Activated T-helper 1 cell treated with Interleukin-2 at 50 U/mL for 16 hours (primary cell): ENCODE measurements at regions not wholly inside any gene's neighbourhood (a gene's known extent, or its start where the extent isn't known, plus 50 kb on each side); places are given as distances from the start of the nearest gene placed in this dataset.
"Not testable (repeated sequence)": the region's sequence is repeated elsewhere in the genome, so short reads cannot be mapped to it uniquely, and the experiment has no call there.

Experiments used
- DNase-seq: peaks from one replicate; pipeline ENCODE4 v3.0.0-alpha.2; 2020; ENCODE audit warnings: low read depth

DNA sequence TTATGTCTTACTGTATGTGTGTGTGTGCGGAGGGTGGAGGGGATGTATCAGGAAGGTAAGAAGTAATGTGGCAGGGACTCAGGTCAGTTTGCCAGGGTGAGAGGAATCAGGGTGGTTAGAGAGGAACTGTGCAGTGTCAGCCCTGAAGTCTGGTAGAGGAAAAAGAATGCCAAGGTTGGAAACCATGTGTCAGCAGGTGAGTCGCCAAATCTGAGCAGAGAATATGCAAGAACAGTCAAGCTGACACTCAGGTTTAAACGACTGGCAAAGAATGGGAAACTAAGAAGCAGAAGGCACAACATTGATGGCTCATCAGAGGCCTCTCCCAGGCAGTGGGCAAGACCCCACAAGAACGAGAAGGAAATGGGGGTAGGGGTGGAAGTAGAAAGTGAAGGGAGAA lies 107.5 kb upstream of the TBX18 start:
- DNase-seq, result no peak

DNA sequence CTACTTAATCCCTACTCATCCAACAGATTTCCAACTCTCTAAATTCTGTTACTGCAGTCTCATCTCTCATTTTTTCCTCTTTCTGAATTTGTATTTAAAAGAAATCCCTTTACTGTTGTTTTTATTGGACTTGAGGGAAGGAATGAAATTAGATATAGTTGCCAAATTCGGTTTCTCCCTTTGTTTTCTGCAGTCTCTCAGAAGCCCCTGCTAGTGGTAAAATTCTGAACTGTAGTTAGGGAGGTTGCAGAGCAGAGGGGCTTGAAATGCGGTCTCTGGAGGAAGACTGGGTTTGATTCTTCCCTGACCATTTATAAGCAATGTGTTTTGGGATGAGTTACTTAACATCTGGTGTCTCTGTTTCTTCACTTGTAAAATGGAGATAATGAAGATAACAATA lies 106.3 kb upstream of the TBX18 start:
- no peak for DNase-seq

DNA sequence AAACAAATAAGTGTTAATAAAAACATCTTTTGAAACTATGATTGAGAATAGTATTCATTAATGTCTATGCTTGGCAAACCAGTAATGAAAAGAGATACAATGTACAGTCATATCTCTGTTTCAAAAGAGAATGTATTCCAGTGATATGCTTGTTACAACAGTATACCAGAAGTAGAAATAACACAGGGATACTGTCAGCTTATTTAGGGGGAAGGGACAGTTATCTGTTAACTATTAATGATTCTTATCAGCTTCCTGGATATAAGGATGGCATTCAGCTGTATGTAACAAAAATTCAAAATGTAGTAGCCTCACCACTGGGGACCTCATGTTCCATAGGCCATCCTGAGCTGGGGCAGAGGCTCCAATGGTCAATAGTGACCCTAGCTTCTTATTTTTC lies 103.8 kb upstream of the TBX18 start:
- no peak for DNase-seq

- no peak for DNase-seq
These were observed 103.1 kb upstream of the TBX18 start for GRCh38 chr6:84867521-84867920.

DNA sequence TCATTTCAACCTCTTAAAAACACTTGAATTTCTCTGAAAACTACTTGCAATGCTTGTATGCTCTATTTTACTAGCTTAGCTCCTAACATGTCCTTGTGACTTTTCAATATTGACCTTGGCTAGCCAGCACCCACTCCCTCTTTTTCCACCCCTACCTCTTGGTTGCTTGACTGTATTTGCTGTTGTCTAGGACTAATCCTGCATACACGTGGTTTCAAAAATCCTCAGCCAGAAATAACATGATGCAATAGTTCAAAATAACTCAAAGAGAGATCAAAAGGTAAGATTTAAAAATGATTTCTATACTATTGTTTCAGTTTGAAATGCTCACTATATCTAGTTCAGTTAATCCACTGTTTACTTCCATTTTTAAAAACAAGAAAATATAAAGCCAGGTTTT lies 102.3 kb upstream of the TBX18 start:
- no peak for DNase-seq

GRCh38 chr6:84865372-84865771 lies 101.0 kb upstream of the TBX18 start:
- not testable (repeated sequence) for DNase-seq

DNA sequence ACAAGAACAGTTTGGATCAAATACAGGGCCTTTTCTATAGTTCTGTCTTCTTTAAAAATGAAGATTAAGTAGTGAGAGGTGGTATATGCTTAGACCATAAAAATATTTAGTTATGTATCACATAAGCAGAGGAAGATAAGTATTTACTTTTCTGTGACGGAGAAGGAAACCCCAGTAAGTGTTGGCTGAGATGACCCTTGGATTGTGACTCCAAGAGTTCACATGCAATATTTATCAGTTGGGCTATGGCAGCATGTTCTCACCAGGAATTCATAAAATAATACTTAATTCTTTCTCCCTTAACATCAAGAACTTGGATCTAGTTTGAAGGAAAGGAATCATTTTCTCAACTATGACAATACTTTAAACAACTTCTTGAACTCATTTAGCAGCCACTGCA lies 98.4 kb upstream of the TBX18 start:
- DNase-seq, result no peak

- DNase-seq, result no peak
These were observed 96.5 kb upstream of the TBX18 start for GRCh38 chr6:84860920-84861319.

- no peak for DNase-seq
These were observed 96.1 kb upstream of the TBX18 start for GRCh38 chr6:84860509-84860908.

- no peak for DNase-seq
These were observed 90.5 kb upstream of the TBX18 start for GRCh38 chr6:84854811-84855400.

- no peak for DNase-seq
These were observed 89.5 kb upstream of the TBX18 start for GRCh38 chr6:84853901-84854300.

DNA sequence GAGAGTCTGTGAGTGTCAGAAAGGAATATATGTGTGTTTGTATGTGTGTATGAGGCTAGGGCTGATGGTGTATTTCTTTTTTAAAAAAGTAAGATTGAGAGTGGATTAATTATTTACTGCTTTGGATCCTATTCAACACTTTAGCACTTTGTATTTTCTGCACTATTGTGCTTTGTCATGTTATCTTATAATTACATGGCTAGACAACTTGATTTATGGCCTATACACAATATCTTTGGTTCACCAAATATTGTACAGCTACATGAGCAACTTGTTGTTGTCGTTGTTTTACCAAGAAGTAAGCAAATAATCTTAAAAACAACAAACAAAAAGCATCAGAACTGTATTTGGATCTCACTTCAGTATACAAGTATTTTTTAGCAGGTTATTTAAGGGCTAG lies 84.6 kb upstream of the TBX18 start:
- no peak for DNase-seq

DNA sequence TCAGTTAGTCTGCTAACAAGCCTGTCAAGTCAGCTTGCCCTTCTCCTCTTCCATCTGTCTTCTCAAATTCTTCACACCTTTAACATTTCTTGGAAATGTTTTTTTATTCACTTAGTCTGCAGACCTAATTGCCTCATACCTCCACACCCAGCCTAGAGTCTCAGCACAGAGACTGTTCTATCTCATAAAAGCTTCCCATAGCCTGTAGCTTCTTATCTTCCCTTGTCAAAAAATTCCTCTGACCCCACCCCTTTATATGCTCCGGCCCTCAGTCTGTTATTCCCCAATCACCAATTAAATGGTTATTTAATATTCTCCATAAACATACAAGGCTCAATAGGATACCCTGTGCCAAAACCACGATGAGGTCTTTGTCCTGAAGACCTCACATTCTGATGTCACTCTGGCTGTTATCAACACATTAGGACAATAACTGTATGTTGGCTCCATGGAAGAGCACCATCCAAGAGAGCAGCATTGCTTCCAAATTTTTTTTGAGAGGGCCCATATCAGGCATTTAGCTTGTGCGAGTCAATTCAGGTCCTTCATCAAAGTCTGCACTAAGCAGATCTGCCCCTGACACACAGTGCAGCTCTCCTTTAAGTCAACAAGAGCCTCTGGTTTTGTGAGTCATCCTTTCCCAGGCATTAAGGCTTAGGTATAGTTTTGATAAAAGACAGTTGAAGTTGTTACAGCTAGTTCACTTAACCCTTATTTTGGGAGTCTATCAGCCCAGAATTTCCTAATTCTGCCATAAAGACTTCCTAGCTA lies 83.2 kb upstream of the TBX18 start:
- no peak for DNase-seq

DNA sequence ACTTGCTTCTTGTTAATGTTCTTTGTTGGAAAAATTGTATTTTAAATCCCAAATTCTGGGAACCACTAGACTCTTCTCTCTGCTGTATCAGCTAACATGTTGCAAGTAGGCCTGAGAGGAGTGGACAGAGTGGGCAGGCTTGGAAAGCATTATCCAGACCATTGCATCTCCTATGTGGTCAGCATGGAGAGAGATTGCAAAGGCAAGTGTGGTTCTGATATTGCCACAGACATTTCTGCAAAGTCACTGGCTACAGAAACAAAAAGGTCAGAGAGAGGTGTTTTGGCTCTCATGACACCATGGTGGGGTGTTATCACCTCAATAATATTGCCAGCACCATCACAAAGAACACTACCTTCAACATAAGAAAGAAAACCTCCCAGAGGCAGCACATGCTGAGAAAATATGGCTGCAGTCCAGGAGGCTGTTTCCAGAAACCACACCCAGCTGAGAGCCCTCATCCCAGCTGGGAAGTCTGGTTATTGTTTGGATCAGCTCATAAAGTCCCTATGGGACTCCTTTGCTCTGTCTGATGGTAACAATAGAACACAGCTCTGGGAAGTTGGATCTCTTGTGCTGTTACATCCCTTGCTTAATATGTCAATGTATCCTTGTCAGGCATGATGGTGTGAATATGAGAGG lies 78.2 kb upstream of the TBX18 start:
- DNase-seq, result no peak

GRCh38 chr6:84837068-84837866 lies 72.9 kb upstream of the TBX18 start:
- not testable (repeated sequence) for DNase-seq

- DNase-seq, result no peak
These were observed 72.0 kb upstream of the TBX18 start for GRCh38 chr6:84836366-84836765.

- no peak for DNase-seq
These were observed 70.9 kb upstream of the TBX18 start for GRCh38 chr6:84835340-84835739.

DNA sequence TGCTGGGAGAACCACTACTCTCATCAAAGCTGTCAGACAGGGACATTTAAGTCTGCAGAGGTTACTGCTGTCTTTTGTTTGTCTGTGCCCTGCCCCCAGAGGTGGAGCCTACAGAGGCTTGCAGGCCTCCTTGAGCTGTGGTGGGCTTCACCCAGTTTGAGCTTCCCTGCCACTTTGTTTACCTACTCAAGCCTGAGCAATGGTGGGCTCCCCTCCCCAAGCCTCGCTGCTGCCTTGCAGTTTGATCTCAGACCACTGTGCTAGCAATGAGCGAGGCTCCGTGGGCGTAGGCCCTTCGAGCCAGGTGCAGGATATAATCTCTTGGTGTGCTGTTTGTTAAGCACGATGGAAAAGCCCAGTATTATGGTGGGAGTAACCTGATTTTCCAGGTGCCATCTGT lies 67.5 kb upstream of the TBX18 start:
- not testable (repeated sequence) for DNase-seq

DNA sequence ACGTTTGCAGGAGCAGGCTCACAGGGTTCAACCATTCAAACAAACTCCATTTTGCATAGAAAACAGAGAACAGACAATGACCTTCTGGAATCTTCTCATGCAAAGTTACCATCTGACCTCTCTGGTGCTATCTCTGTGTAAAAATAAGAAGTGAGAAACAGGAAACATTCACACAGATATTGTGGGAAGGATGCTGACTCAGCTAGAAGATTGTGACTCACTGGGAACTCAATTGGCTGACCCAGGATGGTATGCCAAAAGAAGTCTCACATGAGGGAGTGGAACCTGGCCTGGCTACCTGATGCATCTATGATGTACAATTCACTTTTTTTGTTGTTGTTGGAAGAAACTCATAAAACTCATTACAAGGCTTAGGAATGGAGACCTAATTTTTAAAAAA lies 61.1 kb upstream of the TBX18 start:
- no peak for DNase-seq

DNA sequence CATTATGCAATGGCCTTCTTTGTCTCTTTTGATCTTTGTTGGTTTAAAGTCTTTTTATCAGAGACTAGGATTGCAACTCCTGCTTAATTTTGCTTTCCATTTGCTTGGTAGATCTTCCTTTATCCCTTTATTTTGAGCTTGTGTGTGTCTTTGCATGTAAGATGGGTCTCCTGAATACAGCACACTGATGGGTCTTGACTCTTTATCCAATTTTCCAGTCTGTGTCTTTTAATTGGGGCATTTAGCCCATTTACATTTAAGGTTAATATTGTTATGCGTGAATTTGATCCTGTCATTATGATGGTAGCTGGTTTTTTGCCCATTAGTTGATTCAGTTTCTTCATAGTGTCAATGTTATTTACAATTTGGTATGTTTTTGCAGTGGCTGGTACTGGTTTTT lies 56.9 kb upstream of the TBX18 start:
- not testable (repeated sequence) for DNase-seq

DNA sequence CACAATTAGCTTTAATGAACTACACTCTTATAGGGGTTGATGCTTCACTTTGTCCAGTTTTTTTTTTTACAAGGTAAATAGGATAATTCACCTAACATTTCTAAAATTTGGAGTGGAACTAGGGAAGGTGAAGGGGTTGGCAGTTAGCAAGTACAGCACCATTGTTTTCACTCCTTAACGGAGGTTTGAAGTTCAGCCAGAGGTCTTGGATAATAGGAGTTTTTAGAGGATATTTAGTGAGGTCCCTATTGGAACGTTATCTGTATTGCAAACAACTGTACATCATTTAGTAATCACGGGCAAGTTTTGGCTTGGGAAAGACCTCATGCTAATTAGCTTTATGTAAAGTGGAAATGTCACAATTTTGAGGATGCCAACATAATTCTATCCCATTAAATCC lies 52.3 kb upstream of the TBX18 start:
- no peak for DNase-seq

DNA sequence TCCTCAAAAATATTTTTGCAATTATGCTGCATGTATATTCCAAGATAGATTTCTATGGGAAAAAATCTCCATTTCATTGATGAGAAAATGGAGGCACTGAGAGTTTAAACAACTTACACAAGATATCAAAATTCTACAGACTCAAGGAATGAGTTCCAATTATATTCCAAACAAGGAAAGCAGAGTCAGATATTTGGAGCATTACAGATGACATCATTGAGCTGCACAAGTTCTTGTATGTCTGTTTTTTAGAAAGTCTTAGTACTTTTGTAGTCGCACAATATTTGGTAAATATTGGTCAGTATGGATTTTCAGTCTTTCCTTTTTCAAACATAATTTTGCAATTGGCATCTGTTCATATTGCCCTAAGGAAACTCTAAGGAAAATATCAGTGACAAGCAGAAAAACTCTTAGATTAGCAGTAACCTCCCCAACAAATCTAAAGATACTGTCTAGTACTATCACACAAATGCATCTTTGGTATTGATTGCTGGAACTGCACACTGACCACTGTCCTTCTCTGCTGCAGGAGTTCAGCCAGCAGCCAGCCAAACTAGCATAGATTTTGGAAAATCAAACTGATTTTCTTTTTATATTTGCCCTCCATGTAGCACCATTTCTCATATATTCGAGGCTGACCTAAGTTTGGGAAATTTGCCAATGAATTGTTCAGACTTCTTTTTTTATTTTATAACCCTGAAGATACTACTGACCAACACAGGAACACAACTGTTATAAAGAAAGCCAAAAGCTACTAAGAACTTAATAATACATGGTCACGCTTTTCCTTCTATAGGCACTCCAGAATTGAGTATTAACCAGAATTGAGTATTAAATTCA lies 51.7 kb upstream of the TBX18 start:
- no peak for DNase-seq
